Colonic mucosa (tissue), 4 donors: ENCODE measurements at regions not wholly inside any gene's neighbourhood (a gene's known extent, or its start where the extent isn't known, plus 50 kb on each side); places are given as distances from the start of the nearest gene placed in this dataset.
A peak's percentile ranks its signal among the peaks of the same experiment; 100 is the strongest.

Source experiments
- DNase-seq: peaks from one replicate; pipeline ENCODE4 v3.0.0-alpha.2; 2020
- H3K27ac ChIP-seq: fragments of 200-600 bp; one replicate; pipeline ENCODE4 v1.8.0; 2021
- H3K27me3 ChIP-seq: fragments of 200-600 bp; one replicate; pipeline ENCODE4 v1.8.0; 2021
- H3K36me3 ChIP-seq: fragments of 200-600 bp; one replicate; pipeline ENCODE4 v1.8.0; 2021
- H3K4me1 ChIP-seq: fragments of 200-600 bp; one replicate; pipeline ENCODE4 v1.8.0; 2021; ENCODE audit warnings: mild to moderate bottlenecking
- H3K4me3 ChIP-seq: fragments of 200-600 bp; one replicate; pipeline ENCODE4 v1.8.0; 2021
- H3K9ac ChIP-seq, 2 donors: one replicate each; pipeline ENCODE4 v1.7.0; 2013; ENCODE audit warnings: control low read depth in 2 of 2, low read depth in 2 of 2, low read length in 2 of 2
- H3K9me3 ChIP-seq: fragments of 200-600 bp; one replicate; pipeline ENCODE4 v1.8.0; 2021
- CTCF ChIP-seq: fragments of 200-600 bp; IDR thresholded peaks from one replicate; pipeline ENCODE4 v1.8.0; 2022; ENCODE audit warnings: antibody characterized with exemption, mild to moderate bottlenecking
- intact Hi-C: fragments of 100-400 bp; cut with DNase I; formaldehyde crosslinking; loops from one replicate; pipeline ENCODE4 v1.14.1; 2022
- donor health status: healthy.
- donor health status: DM: no; HTN: no; CAD: no.
- donor health status: DM: no; HTN: no; CAD: no.

- Histone ChIP-seq H3K36me3 (no peaks in the 10 kb centered on the region), H3K27ac (peak overlapping the region; percentile 77), H3K9ac (peak overlapping the region in 1 of 2 donors; percentile 66), H3K4me3 (no peak overlapping the region), H3K27me3 (no peaks in the 10 kb centered on the region), H3K9me3 (no peaks in the 10 kb centered on the region), H3K4me1 (no peaks in the 10 kb centered on the region)
- intact Hi-C loops, result no loop called here
- no peak for TF ChIP-seq CTCF
- no peak for DNase-seq
Measured at GRCh38 chr13:97140611-97141010, 81.5 kb upstream of the MBNL2 start.

GRCh38 chr13:97141097-97141496, 81.0 kb upstream of the MBNL2 start:
- intact Hi-C loops, result no loop called here
- Histone ChIP-seq H3K9me3 (no peaks in the 10 kb centered on the region), H3K4me1 (no peaks in the 10 kb centered on the region), H3K36me3 (no peaks in the 10 kb centered on the region), H3K27ac (peak overlapping the region; percentile 77), H3K27me3 (no peaks in the 10 kb centered on the region), H3K4me3 (no peak overlapping the region), H3K9ac (peak overlapping the region in 1 of 2 donors; percentile 66)
- DNase-seq, result no peak
- no peak for TF ChIP-seq CTCF

- Histone ChIP-seq H3K27me3 (no peaks in the 10 kb centered on the region), H3K4me3 (peak overlapping the region; percentile 25), H3K27ac (peak overlapping the region; percentile 77), H3K36me3 (no peaks in the 10 kb centered on the region), H3K9ac (peak overlapping the region in 1 of 2 donors; percentile 66), H3K9me3 (no peaks in the 10 kb centered on the region), H3K4me1 (no peaks in the 10 kb centered on the region)
- peak; percentile 91 for DNase-seq
- TF ChIP-seq CTCF, result no peak
- intact Hi-C loops, result no loop called here
Measured at GRCh38 chr13:97141564-97142005, 80.5 kb upstream of the MBNL2 start.

GRCh38 chr13:97142452-97142851, 79.7 kb upstream of the MBNL2 start:
- intact Hi-C loops, result no loop called here
- H3K27me3 ChIP-seq, result no peaks in the 10 kb centered on the region
- no peaks in the 10 kb centered on the region for H3K9me3 ChIP-seq
- peak overlapping the region; percentile 38 to 66 for H3K9ac ChIP-seq
- H3K4me3 ChIP-seq, result peak overlapping the region; percentile 25
- DNase-seq, result peak; percentile 77
- peak overlapping the region; percentile 77 for H3K27ac ChIP-seq
- H3K4me1 ChIP-seq, result no peaks in the 10 kb centered on the region
- no peaks in the 10 kb centered on the region for H3K36me3 ChIP-seq
- no peak for TF ChIP-seq CTCF

GRCh38 chr13:97145057-97145456, 77.1 kb upstream of the MBNL2 start:
- no peak overlapping the region for H3K27ac ChIP-seq
- no peak overlapping the region for H3K4me3 ChIP-seq
- no peaks in the 10 kb centered on the region for H3K4me1 ChIP-seq
- H3K36me3 ChIP-seq, result no peaks in the 10 kb centered on the region
- intact Hi-C loops, result no loop called here
- no peak for DNase-seq
- no peaks in the 10 kb centered on the region for H3K9me3 ChIP-seq
- H3K27me3 ChIP-seq, result no peaks in the 10 kb centered on the region
- H3K9ac ChIP-seq, result no peak overlapping the region
- no peak for TF ChIP-seq CTCF
